ENCODE measurements at regions not wholly inside any gene's neighbourhood (a gene's known extent, or its start where the extent isn't known, plus 50 kb on each side); places are given as distances from the start of the nearest gene placed in this dataset.

GRCh38 chr16:56075732-56076388 lies 115.4 kb upstream of the GNAO1 start:
- no peak for TF ChIP-seq CTCF (conservative IDR thresholded peaks at IDR 0.05; ENCODE audit: control insufficient read depth, insufficient read depth, low read depth, low read length)
- no peak overlapping the region for H3K4me3 ChIP-seq (ENCODE audit: control insufficient read depth, low read depth, low read length)
- no peak for DNase-seq (ENCODE audit: low read depth)

GRCh38 chr16:56073508-56073907 lies 117.8 kb upstream of the GNAO1 start:
- TF ChIP-seq CTCF (conservative IDR thresholded peaks at IDR 0.05; ENCODE audit: control insufficient read depth, insufficient read depth, low read depth, low read length), result no peak
- DNase-seq (ENCODE audit: low read depth), result no peak

GRCh38 chr16:56072096-56072495 lies 119.2 kb upstream of the GNAO1 start:
- H3K4me3 ChIP-seq (ENCODE audit: control insufficient read depth, low read depth, low read length), result no peak overlapping the region
- DNase-seq (ENCODE audit: low read depth), result no peak
- no peak for TF ChIP-seq CTCF (conservative IDR thresholded peaks at IDR 0.05; ENCODE audit: control insufficient read depth, insufficient read depth, low read depth, low read length)

More at GRCh38 chr16:56073508-56073907, 117.8 kb upstream of the GNAO1 start:
- no peak overlapping the region for H3K4me3 ChIP-seq (ENCODE audit: control insufficient read depth, low read depth, low read length)

- DNase-seq (ENCODE audit: low read depth), result no peak
- no peak for TF ChIP-seq CTCF (conservative IDR thresholded peaks at IDR 0.05; ENCODE audit: control insufficient read depth, insufficient read depth, low read depth, low read length)
- no peak overlapping the region for H3K4me3 ChIP-seq (ENCODE audit: control insufficient read depth, low read depth, low read length)
Measured at GRCh38 chr16:56068816-56069215, 122.5 kb upstream of the GNAO1 start.

- DNase-seq (ENCODE audit: low read depth), result no peak
- TF ChIP-seq CTCF (conservative IDR thresholded peaks at IDR 0.05; ENCODE audit: control insufficient read depth, insufficient read depth, low read depth, low read length), result no peak
Measured at GRCh38 chr16:56068314-56068713, 123.0 kb upstream of the GNAO1 start.

GRCh38 chr16:56067406-56067805 lies 123.9 kb upstream of the GNAO1 start:
- no peak for TF ChIP-seq CTCF (conservative IDR thresholded peaks at IDR 0.05; ENCODE audit: control insufficient read depth, insufficient read depth, low read depth, low read length)
- DNase-seq (ENCODE audit: low read depth), result no peak
- H3K4me3 ChIP-seq (ENCODE audit: control insufficient read depth, low read depth, low read length), result no peak overlapping the region

More at GRCh38 chr16:56068314-56068713, 123.0 kb upstream of the GNAO1 start:
- H3K4me3 ChIP-seq (ENCODE audit: control insufficient read depth, low read depth, low read length), result no peak overlapping the region

GRCh38 chr16:56066617-56067016 lies 124.7 kb upstream of the GNAO1 start:
- no peak for TF ChIP-seq CTCF (conservative IDR thresholded peaks at IDR 0.05; ENCODE audit: control insufficient read depth, insufficient read depth, low read depth, low read length)
- no peak overlapping the region for H3K4me3 ChIP-seq (ENCODE audit: control insufficient read depth, low read depth, low read length)
- DNase-seq (ENCODE audit: low read depth), result no peak

All from fibroblast of mammary gland (primary cell).